Left lung (tissue), 4 donors: ENCODE measurements at regions not wholly inside any gene's neighbourhood (a gene's known extent, or its start where the extent isn't known, plus 50 kb on each side); places are given as distances from the start of the nearest gene placed in this dataset.
"Not testable (repeated sequence)": the region's sequence is repeated elsewhere in the genome, so short reads cannot be mapped to it uniquely, and the experiment has no call there.

Source experiments
- ATAC-seq: fragments of 200-7000 bp; cut with Tn5 transposase; one replicate; pipeline ENCODE4 v1.9.1; 2020; ENCODE audit warnings: moderate library complexity
- DNase-seq, 4 donors: peaks; one replicate each; pipeline ENCODE4 v3.0.0-alpha.2; 2013 to 2020
- H3K27ac ChIP-seq, 2 donors: fragments of 200-600 bp; sonication (generic) in 1 of 2; one replicate each; pipeline versions ENCODE4 v1.5.0 to v1.8.0; 2020 to 2021
- H3K27me3 ChIP-seq, 2 donors: fragments of 200-600 bp; sonication (generic) in 1 of 2; one replicate each; pipeline versions ENCODE4 v1.5.0 to v1.8.0; 2020 to 2021
- H3K36me3 ChIP-seq, 2 donors: fragments of 200-600 bp; sonication (generic) in 1 of 2; one replicate each; pipeline versions ENCODE4 v1.5.0 to v1.8.0; 2020 to 2021
- H3K4me1 ChIP-seq, 2 donors: fragments of 200-600 bp; one replicate each; pipeline ENCODE4 v1.8.0; 2021
- H3K4me3 ChIP-seq, 2 donors: fragments of 200-600 bp; sonication (generic) in 1 of 2; one replicate each; pipeline versions ENCODE4 v1.5.0 to v1.8.0; 2020 to 2021; ENCODE audit warnings: mild to moderate bottlenecking in 1 of 2
- H3K9me3 ChIP-seq, 2 donors: fragments of 200-600 bp; sonication (generic) in 1 of 2; one replicate each; pipeline versions ENCODE4 v1.5.0 to v1.8.0; 2020 to 2021
- CTCF ChIP-seq, 2 donors: fragments of 200-600 bp; sonication (generic) in 1 of 2; IDR thresholded peaks; one replicate each; pipeline versions ENCODE4 v1.5.0 to v1.8.0; 2021; ENCODE audit warnings: antibody characterized with exemption in 2 of 2
- intact Hi-C, 2 donors: fragments of 100-400 bp; cut with DNase I; formaldehyde crosslinking; loops; one replicate each; pipeline versions ENCODE4 v1.11.2 to v1.14.2; 2022
- donor health status: DM: no; HTN: yes; CAD: no.
- donor health status: DM: no; HTN: no; CAD: no.

DNA sequence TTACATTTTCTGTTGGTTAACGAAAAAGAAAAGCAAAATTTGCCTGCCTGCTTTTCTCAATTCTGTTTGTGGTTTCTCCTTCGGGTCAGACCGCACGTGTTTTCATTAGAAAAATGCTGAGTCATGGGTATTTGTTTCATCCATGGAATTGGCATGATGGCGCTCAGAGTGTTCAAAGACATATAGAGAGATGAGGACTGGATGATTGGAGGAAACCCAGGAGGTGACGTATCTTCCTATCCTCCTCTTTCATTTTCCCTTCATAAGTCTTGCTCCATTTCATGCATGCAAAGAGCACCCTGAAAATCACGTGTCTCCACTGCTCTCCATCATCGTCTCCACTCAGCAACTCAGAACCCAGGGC lies 353.8 kb upstream of the WWC1 start:
- Histone ChIP-seq H3K4me1 (no peaks in the 10 kb centered on the region), H3K36me3 (no peaks in the 10 kb centered on the region), H3K27ac (no peak overlapping the region), H3K4me3 (no peak overlapping the region), H3K27me3 (no peaks in the 10 kb centered on the region), H3K9me3 (no peaks in the 10 kb centered on the region)
- no peak for ATAC-seq
- no peak for TF ChIP-seq CTCF (IDR thresholded peaks at IDR 0.05)
- intact Hi-C loops = no loop called here
- DNase-seq = no peak

DNA sequence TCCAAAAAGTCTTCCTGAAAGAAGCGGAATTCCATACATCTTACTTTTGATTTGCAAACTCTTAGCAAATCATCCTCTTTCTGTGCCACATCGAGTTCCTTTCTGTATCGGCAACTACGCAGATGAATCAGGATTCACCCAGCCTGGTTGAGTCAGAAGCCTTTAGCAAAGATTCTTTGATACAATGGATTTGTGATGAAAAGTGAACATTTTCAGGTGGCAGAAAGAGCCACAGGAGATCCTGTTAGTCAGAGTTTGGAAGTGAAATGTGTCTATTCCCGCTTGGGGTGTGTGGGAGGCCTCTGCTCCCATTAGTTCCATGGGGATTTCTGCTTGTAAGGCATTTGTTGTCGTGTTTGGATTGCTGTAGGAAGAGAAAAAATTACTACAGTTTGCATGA lies 351.8 kb upstream of the WWC1 start:
- intact Hi-C loops = no loop called here
- Histone ChIP-seq H3K4me1 (no peaks in the 10 kb centered on the region), H3K36me3 (no peaks in the 10 kb centered on the region), H3K27me3 (no peaks in the 10 kb centered on the region), H3K27ac (no peak overlapping the region), H3K4me3 (no peak overlapping the region), H3K9me3 (no peaks in the 10 kb centered on the region)
- TF ChIP-seq CTCF (IDR thresholded peaks at IDR 0.05) = no peak
- DNase-seq = no peak
- ATAC-seq = no peak

DNA sequence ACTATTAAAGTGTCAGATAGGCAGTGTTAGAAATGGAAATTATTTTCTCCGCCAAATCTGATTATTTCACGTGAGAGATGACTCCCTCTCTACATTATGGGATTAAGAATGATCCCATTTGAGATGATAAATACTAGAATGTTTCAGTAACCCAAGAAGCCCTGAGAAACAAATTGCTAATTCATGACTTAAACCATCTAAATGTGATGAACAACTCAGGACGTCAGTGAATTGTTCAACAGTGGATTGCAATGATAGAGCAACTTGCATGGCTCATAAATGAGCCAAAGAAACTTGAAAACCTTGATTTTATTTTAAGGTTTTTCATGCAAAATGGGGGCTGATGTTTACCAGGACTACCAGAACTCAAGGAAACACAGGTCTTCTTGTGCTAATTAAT lies 350.5 kb upstream of the WWC1 start:
- H3K9me3 ChIP-seq = no peaks in the 10 kb centered on the region
- no peak for DNase-seq
- no peak overlapping the region for H3K27ac ChIP-seq

GRCh38 chr5:167941556-167941955 lies 349.9 kb upstream of the WWC1 start:
- H3K27ac ChIP-seq, H3K4me3 ChIP-seq, ATAC-seq, H3K36me3 ChIP-seq, DNase-seq, H3K9me3 ChIP-seq, H3K4me1 ChIP-seq, H3K27me3 ChIP-seq, intact Hi-C loops: not testable (repeated sequence)

More for the DNA sequence above, 350.5 kb upstream of the WWC1 start:
- ATAC-seq = no peak
- H3K4me3 ChIP-seq = no peak overlapping the region
- no peaks in the 10 kb centered on the region for H3K27me3 ChIP-seq
- intact Hi-C loops = no loop called here
- H3K36me3 ChIP-seq = no peaks in the 10 kb centered on the region
- TF ChIP-seq CTCF (IDR thresholded peaks at IDR 0.05) = no peak
- no peaks in the 10 kb centered on the region for H3K4me1 ChIP-seq

- no peaks in the 10 kb centered on the region for H3K9me3 ChIP-seq
- no peak for ATAC-seq
- intact Hi-C loops = no loop called here
These were observed 348.1 kb upstream of the WWC1 start for GRCh38 chr5:167943343-167943742.

More at GRCh38 chr5:167943343-167943742, 348.1 kb upstream of the WWC1 start:
- Histone ChIP-seq H3K4me1 (no peaks in the 10 kb centered on the region), H3K4me3 (no peak overlapping the region), H3K27me3 (no peaks in the 10 kb centered on the region), H3K36me3 (no peaks in the 10 kb centered on the region), H3K27ac (no peak overlapping the region)
- no peak for DNase-seq
- no peak for TF ChIP-seq CTCF (IDR thresholded peaks at IDR 0.05)
